NCI-H187 treated with DMSO at 0.1 percent for 48 hours (cell line): ENCODE measurements at regions not wholly inside any gene's neighbourhood (a gene's known extent, or its start where the extent isn't known, plus 50 kb on each side); places are given as distances from the start of the nearest gene placed in this dataset.

Experiments
- DNase-seq: peaks from one replicate; lab custom pipeline; 2025; lab: John Stamatoyannopoulos, UW

DNA sequence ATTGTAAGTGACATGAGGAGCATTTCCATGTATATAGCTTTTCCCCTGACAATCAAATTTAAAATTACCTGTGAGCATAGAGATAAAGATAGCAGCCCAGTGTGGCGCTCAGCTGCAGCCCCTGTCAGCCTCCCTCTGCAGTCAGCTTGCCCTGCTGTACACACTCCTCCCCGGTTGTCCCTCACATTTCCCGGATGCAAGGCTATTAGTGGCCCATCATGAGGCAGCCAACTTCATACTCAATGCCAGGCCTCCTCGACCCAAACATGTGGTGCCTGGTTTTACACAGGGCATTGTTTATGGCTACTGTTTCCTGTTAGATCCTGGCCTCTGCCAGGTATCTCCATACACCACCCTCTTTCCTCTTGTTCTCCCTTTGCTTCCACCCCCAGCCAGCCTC, 116.1 kb upstream of the SH3BP4 start:
- no peak for DNase-seq

DNA sequence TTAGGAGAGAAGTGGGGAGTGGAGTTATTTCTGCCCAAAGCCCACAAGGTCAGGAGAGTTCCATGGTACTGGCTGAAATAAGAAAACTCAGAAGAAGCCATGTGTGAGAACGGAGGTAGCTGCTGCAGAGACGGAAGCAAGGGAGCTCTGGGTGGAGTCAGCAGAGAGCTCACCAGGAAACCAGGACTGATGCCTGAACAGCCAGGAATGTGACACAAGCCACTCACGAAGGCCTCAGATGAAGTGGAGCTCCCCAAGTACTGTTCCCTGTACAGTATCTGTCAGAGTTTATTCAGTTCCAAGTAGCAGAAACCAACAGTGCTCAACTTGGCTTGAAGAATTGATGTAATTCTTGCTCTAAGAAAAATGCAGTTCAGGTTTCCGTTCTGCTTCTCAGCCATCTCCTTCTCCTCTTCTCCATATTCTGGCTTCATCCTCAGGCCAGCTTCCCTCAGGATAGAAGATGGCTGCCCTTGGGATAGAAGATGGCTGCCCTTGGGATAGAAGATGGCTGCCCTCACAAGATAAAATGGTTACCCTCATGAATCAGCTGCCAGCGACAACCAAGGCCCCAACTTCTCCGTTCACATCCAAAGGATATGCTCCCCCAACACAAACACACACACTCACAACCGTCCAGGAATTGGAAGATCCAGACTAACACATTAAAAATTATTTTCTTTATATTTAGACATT, 117.4 kb upstream of the SH3BP4 start:
- no peak for DNase-seq

DNA sequence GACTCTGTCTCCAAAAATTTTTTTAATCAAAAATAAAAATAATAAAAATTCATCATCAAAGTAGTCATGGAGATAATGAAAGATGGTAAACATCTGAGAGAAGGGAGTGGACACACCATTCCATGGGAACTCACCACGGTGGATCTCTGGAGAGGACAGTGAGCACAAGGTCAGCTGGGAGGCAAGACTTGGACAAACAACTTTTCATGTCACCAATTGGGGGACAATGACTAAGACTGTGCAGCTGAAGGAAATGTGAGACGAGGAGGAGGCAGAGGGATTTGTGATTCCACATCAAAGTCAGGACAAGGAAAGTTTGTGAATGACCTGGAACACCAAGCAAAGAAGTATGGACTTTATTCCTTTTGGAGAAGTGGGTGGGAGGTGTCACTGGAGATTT, 121.0 kb upstream of the SH3BP4 start:
- no peak for DNase-seq

DNA sequence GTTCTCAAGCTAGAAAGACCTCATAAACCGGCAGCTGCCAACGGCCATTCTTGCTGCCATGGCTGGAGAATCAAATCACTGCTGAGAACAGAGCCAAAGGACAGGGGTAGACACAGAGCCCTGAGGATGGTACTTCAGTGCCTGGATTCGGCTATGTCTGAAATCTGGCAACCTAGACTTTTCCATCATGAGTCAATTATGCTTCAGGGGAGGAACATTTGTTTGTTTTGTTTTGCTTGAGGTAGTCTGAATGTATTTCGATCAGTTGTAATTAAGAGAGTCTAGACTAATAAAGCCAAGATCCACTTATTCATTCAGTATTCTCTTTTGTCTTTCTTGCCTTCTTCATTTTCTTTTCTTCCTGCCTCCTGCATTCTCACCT, 122.8 kb upstream of the SH3BP4 start:
- DNase-seq, result no peak

DNA sequence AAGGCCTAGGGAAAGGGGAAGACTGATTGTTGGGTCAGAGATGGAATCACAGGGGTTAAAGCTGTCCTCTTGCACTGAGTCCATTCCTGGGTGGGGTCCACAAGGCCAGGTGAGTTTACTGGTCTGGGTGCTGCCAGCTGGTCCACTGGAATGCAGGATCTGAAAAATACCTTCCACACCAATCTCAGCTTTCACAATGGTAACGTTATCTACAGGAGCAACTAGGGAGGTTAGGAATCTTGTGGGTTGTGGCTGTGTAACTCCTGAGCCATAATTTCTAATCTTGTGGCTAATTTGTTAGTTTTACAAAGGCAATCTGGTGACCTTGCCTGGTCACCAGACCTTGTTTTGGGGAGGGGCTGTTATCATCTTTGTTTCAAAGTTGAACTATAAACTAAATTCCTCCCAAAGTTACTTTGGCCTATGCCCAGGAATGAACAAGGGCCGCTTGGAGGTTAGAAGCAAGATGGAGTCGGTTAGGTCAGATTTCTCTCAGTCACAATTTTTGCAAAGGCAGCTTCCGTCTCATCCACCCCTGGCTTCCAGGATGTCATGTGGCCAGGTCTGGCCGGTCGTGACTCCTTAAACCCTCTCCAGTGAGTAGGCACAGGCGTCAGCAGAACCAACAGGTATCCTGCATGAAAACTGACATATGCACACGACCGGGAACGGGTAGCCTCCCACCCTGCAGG, 123.3 kb upstream of the SH3BP4 start:
- DNase-seq, result no peak

DNA sequence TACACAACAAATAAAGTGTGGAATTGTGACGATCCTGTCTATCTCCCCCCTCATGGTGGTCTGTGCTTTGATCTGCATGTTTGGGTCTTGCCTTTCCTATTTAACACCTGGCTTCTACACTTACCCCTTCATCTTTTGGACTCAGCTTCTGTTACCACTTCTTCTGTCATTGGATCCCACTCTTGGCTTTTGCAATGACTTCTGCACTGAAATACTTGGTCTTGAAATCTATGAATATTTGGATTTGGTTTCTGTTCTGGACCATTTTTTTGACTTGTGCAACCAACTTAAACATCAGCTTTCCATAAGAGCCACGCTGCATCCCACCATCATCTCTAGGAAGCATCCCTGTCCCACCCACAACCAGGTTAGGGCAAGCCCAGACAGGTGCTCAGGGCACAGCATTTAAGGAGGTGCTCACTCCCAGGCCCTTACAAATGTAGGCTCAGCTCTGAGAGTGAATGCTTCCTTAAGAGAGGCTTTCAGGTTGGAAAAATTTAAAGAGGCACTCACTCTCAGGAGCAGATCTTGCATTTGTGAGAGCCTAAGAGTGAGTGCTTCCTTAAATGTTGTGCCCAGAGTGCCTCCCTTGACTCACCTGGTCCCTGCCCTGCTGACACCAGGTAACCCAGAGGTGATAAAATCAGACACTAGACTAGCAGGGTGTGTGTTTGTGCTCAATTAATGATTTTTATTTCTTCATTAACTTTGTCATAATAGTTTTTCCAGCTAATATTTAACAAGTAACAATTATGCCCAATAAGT, 124.5 kb upstream of the SH3BP4 start:
- peak; percentile 54 for DNase-seq

DNA sequence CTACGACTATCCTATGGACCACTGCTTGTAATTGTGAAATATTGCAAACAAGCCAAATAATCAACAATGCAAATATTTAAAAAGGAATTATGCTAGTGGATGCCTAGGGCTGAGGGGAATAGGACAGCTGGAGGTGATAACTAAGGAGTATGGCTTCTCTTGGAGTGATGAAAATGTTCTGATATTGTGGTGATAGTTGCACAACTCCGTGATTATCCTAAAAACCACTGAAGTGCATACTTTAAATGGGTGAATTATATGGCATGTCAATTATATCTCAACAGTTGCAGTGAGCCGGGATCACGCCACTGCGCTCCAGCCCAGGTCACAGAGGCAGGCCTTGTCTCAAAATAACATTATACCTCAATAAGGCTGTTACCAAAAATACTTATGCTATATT, 125.1 kb upstream of the SH3BP4 start:
- DNase-seq, result no peak

DNA sequence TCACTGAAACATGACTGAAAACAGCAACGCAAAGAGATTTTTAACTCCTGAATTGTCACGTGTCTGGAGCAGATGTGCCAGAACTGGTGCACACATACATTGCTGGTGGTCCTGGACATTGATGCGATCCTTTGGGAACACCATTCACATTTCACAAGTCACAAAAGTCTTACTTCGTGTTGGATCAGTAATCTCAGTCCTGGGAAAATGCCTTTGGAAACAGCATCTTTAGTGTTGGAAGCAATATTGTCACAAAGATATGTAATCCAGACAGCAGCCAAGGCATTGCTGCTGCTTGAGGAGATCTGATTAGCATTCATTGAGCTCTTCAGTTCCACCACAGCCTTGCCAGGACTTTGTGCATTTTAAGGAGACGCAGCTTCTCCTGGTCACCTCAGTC, 126.2 kb upstream of the SH3BP4 start:
- no peak for DNase-seq

DNA sequence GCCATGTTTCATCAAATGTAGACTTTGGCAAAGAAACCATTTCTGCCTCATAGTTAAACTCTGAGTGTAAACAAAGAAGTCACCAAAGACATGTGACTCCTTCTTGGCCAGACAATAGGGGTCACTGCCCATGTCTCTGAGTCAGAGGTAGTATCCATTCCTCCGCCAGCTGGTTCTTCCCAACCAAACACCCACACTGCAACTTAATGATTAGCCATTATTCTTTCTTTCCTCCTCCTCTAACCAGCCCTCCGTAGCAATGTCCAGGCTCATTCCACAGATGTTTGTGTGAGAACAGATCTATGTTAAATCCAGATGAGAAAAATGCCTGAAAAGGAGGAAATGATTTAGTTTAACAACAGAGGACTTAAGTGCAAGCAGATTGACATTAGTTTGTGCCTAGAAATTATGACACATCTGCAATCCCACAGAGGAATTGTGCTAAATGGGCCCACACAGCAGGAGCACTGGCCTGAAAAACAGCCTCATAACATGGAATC, 127.9 kb upstream of the SH3BP4 start:
- DNase-seq, result no peak

DNA sequence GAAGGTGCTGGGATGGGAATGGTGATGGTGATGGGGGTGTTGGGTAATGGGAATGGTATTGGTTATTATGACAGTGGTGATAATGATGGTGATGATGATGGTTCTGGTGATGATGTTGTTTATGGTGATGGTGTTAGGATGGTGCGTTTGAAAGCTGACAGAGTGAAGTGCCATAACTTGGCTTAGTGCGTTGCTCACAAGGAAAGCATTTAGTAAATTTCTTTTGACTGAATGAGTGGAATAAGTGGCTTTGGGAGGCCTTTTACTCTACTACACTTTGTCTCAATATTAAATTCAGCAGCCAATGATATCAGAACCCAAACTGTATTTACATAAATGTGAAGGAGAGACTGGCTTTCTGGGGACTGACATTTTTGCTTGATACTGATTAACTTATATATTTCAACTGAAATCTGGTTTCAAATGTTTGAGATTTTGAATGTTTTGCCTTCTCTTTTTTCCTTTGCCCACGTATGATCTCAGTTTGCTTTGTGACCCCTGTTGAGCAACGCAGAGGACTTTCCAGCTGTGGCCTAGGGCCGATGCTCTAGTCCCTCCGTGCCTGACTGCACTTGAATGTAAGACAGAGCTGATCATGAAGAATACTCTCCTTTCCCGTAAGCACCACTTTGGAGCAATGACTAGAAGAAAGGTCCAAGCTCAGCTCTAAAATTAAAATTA, 128.5 kb upstream of the SH3BP4 start:
- DNase-seq, result no peak

DNA sequence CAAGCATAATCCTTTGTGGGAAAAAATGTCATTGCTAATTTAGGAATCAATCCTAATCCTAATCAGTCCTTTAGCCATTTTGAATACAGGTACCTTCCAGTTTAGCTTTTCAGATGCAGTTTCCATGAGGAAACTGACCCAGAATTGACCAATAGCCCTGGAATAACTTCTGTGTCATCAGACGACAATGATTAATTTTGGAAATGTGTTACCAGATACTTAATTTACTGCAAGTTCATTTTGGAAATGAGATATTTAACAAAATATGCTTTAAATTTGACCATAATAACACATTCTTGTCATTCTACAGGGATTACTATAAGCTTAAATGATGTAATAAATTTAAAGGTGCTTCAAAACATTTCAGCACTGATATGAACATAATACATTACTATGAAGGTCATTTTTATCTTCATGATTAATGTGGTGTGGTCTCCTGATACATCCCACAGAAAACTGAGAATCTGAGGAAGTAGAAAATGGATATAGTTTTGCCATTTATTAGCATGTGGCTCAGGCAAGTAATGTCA, 129.8 kb upstream of the SH3BP4 start:
- no peak for DNase-seq

DNA sequence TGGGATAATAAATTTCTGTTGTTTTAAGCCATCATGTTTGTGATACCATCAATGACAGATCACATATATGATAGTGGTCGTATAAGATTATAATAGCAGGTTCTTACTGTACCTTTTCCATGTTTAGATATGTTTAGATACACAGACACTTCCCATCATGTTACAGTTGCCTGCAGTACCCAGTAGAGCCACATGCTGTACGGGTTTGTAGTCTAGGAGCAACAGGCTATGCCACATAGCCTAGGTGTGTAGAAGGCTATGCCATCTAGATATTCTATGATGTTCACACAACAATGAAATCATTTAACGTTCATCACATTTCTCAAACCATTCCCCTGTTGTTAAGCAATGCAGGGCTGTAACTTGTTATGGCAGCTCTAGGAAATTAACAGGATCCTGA, 132.9 kb upstream of the SH3BP4 start:
- no peak for DNase-seq

DNA sequence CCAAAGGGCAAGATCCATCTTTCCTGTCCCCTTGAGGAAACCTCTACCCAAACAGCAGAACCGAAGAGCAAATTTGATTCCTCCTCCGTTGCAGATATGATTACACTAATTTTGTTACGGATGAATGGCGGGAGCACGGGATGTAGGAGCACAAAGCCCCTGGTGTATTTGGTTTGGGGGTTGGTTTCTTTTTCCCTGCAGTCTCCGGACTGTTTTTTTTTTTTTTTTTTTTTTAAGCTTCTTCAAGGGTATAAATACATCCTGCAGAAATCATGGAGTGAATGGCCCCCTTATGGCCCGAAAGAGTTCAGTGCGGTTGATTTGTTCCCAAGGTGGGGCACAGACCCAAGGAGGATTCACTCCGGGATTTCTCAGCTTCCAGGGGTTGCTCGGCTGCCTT, 135.3 kb upstream of the SH3BP4 start:
- DNase-seq, result no peak

DNA sequence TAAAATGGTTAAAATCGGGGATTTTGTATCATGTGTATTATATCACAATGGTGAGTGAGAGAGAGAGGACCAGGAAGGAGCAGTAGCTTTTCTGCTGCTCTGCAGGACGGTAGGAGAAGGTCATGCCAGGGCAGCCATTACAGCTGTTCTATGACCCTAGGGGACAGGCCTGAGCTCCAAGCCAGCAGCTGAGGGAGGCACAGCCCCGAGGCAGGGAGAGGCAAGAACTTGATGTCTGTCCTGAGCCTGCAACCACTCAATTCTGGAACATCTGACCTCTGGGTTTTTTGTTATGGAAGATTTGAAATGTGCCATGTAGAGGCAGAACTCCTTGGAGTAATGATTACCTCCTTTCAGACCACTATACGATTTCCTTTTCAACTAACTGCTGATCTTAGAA, 135.8 kb upstream of the SH3BP4 start:
- no peak for DNase-seq

DNA sequence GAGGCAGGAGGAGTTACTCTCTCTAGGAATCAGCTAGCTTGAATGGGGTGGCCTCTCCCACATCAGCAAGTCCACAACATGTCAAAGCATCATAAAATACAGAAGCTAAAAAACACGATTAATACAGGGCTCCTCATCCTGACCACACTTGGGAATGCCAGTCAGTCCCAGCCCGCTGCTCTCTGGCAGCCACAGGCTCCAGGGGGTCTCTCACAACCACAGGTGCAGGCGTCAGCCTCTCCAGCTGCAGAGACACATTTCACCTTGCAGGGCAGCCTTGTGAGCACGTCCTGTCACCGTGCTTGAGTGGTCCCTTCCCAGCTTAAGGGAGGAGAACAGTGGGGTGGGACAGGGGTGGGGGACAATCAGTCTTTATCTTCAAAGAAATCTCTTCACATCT, 137.4 kb upstream of the SH3BP4 start:
- no peak for DNase-seq

DNA sequence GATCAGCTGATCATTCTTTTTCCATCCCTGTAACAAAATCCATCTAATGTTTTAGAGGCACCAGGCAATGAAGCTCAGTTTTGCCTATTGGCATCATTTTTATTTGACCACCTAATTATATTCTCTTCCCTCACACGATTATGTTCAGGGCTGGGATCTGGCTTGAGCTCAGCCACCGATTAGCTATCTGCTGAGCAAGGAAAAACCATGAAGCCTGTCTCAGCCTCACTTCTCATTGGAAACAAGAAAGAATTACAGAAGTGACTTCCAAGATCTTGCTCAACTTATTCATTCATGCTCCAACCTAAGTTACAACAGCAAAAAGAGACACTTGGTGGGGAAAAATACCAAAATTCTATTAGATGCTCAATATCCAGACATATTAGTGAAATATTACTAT, 139.0 kb upstream of the SH3BP4 start:
- no peak for DNase-seq

DNA sequence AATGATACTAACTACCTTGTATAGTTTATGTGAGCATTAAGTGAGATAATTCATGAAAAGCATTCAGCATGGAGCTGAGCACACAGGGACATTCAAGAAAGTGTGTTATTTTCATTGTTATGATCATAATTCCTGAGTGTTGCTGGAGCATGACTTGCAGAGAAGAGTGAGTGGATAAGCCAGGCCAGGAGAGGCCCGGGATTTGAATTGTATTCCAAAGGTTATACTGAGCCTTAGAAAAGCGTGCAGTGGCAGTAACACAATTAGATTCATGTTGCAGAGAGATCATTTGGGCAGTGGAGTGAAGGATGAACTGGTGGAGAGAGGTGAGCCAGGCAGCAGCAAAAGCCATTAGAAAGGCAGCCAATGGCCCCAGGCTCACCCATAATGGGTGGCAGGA, 142.9 kb upstream of the SH3BP4 start:
- no peak for DNase-seq

DNA sequence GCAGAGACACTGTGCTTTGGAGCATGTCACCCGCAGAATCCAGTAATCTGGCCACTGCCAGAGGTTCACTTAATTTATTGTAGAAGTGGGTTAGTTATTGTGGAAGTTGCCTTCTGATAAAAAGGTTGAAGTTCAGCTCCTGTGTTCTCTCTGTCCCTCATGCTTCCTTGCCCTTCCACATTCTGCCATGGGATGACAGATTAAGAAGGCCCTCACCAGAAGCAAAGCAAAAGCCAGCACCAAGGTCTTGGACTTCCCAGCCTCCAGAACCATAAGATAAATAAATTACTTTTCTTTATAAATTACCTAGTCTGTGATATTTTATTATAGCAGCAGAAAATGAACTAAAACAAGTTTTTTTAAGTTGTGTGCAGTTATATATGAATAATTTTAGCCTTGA, 145.0 kb upstream of the SH3BP4 start:
- DNase-seq, result no peak

DNA sequence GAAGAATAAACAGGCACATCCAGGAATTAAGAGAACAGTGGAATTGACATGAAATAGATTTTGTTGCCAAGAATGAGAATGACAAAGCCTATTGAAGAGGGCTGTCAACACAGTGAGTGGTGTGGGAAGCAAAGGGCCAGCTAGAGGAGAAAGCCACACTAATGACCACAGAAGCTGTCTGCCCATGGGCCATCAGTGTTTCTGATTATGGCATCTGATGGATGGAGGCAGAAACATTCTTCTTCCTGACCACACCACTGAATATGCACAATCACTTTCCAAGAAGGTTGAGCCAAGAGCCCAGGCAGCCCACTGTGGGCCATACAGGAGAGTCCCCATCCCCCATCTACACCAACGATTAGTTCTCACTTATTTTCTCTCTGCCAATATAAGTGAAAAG, 146.0 kb upstream of the SH3BP4 start:
- DNase-seq, result no peak

DNA sequence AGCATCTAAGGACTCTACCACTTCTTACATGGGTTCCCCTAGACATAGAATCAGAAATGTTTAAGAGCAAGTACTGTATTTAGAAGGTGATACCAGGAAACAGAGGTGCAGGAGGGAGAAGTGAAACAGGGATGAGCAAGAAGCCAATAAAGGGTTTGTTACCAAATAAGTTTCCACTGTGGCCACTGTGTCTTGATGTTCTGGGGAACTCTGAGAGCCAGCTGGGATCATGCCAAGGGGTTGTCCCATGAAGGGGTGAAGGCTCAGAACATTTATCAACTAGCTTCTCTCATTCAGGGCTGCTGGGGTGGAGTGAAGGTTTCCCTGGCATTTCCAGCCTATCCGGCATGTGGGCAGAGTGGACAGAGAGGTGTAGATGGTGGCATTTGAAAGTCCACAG, 147.1 kb upstream of the SH3BP4 start:
- DNase-seq, result no peak

DNA sequence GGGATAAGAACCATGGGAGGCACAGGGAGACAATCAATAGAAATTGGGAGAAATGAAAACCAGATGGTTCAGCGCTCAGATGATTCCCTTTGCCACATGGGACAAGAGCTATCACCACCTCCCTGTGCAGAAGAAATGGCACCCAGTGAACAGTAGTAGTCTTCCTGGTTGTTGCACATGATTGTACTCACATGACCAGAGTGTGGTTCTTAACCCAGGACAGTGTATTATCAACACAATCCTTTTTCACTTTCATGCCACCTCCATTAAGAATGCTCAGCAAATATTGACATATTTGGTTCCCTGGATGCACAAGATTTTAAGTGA, 149.0 kb upstream of the SH3BP4 start:
- DNase-seq, result no peak

DNA sequence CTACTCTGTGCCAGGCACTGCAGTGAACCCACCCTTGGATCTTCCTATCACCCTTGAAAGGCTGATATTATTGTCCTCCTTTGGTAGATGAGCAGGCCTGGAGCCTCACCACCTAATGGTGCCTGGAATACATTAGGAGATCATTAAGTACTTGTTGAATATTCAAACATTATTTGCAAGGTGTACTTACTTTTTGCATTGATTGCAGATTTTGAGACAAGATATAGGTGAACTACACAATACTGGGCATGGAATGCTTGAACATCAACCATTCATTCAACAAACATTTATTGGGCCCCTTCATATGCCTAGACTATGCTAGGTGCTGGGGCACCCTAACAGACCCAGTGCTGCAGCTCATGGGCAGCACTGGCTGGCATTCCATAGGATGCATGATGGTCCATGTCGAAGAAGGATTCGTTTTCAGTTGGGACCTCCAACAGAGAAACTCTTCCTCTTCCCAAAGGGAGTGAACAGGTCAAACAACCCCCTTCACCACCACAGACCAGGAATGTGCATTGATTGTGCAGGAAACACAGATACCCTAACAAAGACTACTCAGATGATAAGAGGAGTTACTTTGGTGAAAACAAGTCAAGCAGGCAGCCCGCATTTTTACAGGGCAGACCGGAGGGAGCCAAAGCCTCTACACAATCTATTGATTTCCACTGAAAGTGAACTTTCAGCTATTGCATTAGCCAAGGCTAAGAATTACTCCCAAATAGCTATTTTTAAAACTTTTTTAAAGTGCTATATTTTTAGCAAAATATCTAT, 149.6 kb upstream of the SH3BP4 start:
- DNase-seq, result no peak
